LHCN-M2 (cell line): ENCODE measurements at regions not wholly inside any gene's neighbourhood (a gene's known extent, or its start where the extent isn't known, plus 50 kb on each side); places are given as distances from the start of the nearest gene placed in this dataset.

ENCODE experiments used
- DNase-seq: peaks from one replicate; pipeline ENCODE4 v3.0.0-alpha.2; 2012; ENCODE audit warnings: low read depth

DNA sequence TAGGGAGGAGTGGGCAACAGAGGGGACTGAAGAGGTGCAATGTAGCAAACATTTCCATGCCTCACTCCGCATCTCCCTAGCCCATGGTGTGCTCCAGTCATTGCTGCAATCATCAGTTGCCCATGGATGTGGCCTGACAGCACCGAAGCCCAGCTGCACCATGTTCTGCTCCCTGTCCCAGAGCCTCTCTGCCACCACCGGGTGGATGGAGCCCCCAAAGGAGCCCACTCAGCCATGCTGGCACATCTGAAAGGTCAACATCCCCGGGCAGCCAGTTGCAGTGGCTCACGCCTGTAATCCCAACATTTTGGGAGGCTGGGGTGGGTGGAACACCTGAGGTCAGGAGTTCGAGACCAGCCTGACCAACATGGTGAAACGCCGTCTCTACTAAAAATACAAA is 336.4 kb upstream of the ZMIZ1 start:
- no peak for DNase-seq

DNA sequence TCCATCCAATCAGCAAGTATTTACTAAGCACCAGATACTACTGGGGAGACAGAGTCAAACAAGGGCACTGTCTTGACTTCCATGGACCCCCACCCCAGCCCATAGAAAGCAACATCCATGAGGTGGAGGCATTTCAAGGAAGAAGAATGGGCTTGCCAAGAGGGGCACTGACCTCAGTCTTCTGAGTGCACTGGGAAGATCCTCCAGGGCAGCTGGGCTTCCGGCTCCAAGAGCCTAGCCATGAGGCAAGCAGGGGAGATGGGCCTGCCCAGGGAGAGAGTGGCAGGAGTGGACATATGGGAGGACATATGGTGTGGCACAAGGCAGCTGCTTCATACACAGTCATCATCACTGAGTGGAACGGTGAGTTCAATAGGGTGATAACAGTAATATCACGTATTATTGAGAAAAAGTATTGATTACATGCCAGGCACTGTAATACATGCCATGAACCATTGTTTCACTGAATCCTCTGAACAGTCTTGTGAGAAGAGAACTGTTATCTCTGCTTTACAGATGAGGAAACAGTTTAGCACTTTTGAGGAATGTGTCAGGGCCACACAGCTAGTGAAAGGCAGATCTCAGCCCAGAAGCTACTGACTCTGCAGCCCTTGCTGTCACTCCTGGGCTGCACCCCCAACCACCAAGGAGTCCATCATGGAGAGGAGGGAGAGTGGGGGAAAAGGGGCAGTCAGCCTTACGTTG is 331.7 kb upstream of the ZMIZ1 start:
- DNase-seq: no peak

GRCh38 chr10:78737883-78738856 is 330.6 kb upstream of the ZMIZ1 start:
- no peak for DNase-seq

- DNase-seq: no peak
Measured at GRCh38 chr10:78738861-78739260, 329.9 kb upstream of the ZMIZ1 start.

GRCh38 chr10:78739444-78740053 is 329.2 kb upstream of the ZMIZ1 start:
- no peak for DNase-seq

- DNase-seq: no peak
Measured at GRCh38 chr10:78740976-78741915, 327.5 kb upstream of the ZMIZ1 start.

- no peak for DNase-seq
Measured at GRCh38 chr10:78742406-78742729, 326.4 kb upstream of the ZMIZ1 start.

DNA sequence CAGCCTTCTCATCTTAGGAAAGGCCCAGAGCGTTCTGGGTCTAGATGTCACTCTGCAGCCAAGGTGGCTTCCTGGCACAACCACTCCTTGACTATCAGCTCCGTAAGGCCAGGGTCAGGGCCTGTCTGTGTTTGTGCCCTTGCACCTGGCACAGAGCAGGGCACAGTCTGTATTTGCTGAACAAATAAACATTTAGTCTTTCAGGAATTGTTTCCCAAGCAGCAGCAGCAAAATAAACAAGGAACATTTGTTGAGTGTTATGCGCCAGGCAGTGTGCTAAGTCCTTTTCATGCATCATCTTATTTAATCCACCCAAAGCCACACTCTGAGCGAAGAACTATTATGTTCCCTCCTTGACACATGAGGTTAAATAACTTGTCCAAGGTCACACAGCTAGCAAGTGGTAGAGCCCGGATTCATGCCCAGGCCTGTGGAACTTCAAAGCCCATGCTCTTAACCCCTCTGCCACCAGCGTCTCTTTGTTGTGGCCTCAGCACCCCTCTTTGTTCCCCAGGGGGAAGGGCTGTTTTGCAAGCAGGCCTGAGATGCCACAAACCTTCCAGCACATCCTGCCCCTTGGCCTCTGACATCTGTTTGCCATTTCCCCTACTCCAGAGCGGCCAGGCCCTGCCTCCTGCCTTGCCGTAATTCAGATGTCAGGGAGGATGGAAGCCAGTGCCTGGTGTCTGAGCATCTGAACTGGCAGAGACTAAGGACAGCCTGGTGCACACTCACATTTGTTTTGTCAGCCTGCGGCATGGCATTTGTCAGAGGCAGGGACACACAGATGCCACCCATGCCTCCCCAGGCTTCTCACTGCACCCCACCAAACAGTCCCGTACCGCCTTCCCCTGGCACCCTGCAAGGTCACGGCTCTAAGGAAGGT is 325.8 kb upstream of the ZMIZ1 start:
- DNase-seq: no peak

- DNase-seq: no peak
Measured at GRCh38 chr10:78744056-78744455, 324.7 kb upstream of the ZMIZ1 start.

DNA sequence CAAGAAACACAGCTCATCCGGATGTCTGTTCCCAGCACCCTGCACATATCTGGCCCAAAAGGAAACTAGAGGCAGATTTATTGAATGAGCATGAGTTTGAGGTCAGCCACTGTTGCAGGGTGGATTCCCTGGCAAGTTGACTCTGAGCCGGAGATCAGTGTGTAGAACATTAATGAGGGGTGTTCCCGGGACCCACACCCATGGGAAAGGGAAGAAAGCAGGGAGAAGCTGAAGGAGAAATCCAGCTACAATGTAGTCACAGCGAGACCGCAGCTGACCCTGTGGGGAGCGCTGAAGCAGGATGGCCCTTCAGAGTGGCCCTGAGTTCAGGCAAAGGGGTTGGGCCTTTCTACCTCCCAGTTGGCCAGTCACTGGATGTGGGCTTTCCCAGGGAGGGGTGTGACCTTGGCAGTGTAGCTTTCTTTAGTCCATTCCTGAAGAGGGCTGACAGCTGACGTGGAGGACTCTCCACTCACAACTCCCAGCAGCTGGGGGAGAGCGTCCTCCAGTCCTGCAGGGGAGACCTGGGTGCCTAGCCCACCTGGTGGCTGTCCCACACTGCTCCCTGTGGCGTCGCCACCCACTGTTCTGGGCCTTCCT is 324.2 kb upstream of the ZMIZ1 start:
- DNase-seq: no peak

DNA sequence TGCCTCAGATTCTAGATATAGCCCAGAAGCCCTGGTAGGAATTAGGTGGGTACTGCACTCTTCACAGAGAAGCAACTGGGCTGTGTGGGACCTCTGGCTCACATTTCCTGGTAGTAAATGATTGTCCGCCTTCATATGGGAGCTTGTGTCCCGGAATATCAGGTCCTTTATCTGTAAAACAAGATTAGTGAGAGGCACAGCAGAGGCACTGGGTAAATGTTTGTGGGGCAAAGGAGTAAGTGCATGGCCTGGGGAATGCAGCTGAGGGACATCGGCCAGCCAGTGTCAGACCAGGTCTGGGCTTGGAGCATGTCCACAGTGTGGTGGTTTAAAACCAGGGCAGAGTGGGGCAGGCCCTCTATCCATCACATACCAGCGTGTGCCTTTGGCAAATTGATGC is 323.3 kb upstream of the ZMIZ1 start:
- DNase-seq: no peak

GRCh38 chr10:78746155-78746763 is 322.5 kb upstream of the ZMIZ1 start:
- no peak for DNase-seq

GRCh38 chr10:78747401-78748234 is 321.1 kb upstream of the ZMIZ1 start:
- no peak for DNase-seq

- DNase-seq: no peak
Measured at GRCh38 chr10:78748235-78748533, 320.6 kb upstream of the ZMIZ1 start.

DNA sequence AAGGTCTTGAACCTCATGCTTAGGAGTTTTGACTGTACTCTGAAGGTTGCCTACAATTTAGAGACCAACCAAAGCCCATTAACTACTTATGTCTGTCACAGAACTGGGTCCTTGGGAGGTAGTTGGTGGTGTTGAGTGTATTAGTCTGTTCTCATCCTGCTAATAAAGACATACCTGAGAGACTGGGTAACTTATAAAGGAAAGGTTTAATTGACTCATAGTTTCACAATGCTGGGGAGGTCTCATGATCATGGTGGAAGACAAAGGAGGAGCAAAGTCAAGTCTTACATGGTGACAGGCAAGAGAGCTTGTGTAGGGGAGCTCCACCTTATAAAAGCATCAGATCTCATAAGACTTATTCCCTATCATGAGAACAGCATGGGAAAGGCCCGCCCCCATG is 319.6 kb upstream of the ZMIZ1 start:
- DNase-seq: no peak

- no peak for DNase-seq
Measured at GRCh38 chr10:78749898-78750297, 318.9 kb upstream of the ZMIZ1 start.

DNA sequence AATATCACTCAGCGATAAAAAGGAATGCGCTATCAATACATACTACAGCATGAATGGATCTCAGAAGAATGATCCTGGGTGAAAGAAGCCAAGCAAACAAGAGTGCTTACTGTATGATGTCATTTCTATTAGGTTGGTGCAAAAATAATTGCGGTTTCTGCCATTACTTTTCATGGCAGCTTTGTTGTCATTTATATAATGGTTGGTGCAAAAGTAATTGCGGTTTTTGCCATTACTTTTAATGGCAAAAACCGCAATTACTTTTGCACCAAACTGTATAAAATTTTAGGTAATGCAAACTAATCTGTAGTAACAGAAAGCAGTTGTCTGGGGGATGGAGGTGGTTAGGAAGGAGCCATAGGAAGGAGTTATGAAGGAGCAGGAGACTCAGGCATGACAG is 318.3 kb upstream of the ZMIZ1 start:
- no peak for DNase-seq

DNA sequence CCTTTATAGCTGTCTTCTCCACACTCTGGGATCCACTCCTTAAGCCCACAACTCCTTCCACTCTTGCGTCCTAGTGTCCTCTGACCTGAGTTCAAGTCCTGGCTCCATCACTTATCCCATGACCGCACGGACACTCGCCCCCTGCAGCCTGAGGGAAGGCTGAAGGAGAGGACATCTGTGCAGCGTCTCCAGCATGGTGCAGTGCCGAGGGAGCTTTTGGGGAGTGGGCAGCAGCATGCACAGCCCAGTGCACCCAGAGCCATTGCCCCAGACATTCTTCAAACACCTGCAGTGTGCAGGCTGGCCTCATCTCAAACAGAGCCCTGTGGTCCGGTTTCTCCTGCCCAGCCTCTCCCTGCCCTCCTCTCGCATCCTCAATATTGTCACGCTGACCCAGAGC is 317.1 kb upstream of the ZMIZ1 start:
- DNase-seq: no peak

DNA sequence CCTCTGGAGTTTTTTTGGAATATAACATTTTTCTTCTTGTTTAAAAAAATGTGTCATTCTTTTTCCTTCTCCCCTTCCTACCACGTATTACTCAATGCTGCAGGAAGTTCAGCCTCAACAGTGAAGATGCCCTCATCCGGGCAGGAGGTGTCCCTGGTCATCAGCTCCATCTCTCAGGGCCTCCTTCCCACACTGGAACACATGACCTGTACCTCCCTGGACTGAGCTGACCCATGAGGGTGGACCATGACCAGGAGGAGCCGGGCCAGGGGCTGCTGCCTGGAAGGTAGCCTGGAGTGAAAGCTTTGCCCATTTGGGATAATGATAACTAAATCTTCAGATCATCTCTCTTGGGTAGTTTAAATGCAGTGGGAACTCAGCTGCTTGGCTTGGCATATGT is 316.5 kb upstream of the ZMIZ1 start:
- no peak for DNase-seq
